ENCODE measurements at regions not wholly inside any gene's neighbourhood (a gene's known extent, or its start where the extent isn't known, plus 50 kb on each side); places are given as distances from the start of the nearest gene placed in this dataset.

DNA sequence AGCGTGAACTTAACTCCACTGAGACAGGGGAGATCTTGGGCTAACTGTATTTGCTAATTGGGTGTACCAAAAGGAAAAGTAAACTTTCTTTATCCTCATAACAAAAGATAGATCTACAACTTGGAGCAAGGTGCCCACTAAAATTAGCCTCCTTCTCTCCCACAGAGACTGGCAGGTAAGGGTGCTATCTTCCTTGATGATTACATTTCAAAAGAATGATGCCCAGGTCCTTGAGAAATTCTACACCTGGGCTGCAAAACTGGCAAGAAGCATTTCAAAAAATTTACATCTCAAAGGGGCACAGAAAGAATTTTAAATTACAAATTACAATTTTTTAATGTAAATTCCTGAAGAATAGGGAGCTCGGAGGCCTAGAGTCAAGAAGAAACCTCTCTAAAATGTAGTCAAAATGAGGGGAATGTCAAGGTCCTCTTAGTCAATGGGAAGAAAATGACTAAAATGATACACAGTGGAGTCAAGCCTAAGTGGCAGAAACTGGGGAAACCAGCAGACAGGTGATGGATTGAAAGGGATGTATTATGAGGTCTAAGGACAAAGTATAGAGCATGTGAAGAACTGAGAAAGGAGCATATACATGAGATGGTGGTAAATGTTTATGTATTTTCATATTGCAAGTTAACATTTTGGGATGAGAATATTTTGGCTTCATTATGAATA lies 348.3 kb upstream of the TUSC1 start:
- no peak for ATAC-seq
- TF ChIP-seq, protein P1, sequence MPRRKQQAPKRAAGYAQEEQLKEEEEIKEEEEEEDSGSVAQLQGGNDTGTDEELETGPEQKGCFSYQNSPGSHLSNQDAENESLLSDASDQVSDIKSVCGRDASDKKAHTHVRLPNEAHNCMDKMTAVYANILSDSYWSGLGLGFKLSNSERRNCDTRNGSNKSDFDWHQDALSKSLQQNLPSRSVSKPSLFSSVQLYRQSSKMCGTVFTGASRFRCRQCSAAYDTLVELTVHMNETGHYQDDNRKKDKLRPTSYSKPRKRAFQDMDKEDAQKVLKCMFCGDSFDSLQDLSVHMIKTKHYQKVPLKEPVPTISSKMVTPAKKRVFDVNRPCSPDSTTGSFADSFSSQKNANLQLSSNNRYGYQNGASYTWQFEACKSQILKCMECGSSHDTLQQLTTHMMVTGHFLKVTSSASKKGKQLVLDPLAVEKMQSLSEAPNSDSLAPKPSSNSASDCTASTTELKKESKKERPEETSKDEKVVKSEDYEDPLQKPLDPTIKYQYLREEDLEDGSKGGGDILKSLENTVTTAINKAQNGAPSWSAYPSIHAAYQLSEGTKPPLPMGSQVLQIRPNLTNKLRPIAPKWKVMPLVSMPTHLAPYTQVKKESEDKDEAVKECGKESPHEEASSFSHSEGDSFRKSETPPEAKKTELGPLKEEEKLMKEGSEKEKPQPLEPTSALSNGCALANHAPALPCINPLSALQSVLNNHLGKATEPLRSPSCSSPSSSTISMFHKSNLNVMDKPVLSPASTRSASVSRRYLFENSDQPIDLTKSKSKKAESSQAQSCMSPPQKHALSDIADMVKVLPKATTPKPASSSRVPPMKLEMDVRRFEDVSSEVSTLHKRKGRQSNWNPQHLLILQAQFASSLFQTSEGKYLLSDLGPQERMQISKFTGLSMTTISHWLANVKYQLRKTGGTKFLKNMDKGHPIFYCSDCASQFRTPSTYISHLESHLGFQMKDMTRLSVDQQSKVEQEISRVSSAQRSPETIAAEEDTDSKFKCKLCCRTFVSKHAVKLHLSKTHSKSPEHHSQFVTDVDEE (CRISPR knock-in tag; IDR thresholded peaks at IDR 0.05), result no peak
- no peak for TF ChIP-seq GLIS3 (CRISPR knock-in tag; IDR thresholded peaks at IDR 0.05)
- no peak for TF ChIP-seq ISL1 (CRISPR knock-in tag; IDR thresholded peaks at IDR 0.05)
- TF ChIP-seq ARNTL (CRISPR knock-in tag; IDR thresholded peaks at IDR 0.05; ENCODE audit: borderline replicate concordance, low read depth), result no peak
- TF ChIP-seq SNAI2 (CRISPR knock-in tag; IDR thresholded peaks at IDR 0.05), result no peak
- TF ChIP-seq POU6F1 (CRISPR knock-in tag; IDR thresholded peaks at IDR 0.05; ENCODE audit: borderline replicate concordance, low read depth), result no peak
- no peak for TF ChIP-seq ZFP30 (CRISPR knock-in tag; IDR thresholded peaks at IDR 0.05)
- no peak for TF ChIP-seq PPARA (CRISPR knock-in tag; IDR thresholded peaks at IDR 0.05; ENCODE audit: borderline replicate concordance)
- TF ChIP-seq, protein P2, sequence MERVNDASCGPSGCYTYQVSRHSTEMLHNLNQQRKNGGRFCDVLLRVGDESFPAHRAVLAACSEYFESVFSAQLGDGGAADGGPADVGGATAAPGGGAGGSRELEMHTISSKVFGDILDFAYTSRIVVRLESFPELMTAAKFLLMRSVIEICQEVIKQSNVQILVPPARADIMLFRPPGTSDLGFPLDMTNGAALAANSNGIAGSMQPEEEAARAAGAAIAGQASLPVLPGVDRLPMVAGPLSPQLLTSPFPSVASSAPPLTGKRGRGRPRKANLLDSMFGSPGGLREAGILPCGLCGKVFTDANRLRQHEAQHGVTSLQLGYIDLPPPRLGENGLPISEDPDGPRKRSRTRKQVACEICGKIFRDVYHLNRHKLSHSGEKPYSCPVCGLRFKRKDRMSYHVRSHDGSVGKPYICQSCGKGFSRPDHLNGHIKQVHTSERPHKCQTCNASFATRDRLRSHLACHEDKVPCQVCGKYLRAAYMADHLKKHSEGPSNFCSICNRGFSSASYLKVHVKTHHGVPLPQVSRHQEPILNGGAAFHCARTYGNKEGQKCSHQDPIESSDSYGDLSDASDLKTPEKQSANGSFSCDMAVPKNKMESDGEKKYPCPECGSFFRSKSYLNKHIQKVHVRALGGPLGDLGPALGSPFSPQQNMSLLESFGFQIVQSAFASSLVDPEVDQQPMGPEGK (CRISPR knock-in tag; IDR thresholded peaks at IDR 0.05; ENCODE audit: borderline replicate concordance), result no peak
- no peak for TF ChIP-seq ZFP3 (CRISPR knock-in tag; IDR thresholded peaks at IDR 0.05)
- TF ChIP-seq, protein P3, sequence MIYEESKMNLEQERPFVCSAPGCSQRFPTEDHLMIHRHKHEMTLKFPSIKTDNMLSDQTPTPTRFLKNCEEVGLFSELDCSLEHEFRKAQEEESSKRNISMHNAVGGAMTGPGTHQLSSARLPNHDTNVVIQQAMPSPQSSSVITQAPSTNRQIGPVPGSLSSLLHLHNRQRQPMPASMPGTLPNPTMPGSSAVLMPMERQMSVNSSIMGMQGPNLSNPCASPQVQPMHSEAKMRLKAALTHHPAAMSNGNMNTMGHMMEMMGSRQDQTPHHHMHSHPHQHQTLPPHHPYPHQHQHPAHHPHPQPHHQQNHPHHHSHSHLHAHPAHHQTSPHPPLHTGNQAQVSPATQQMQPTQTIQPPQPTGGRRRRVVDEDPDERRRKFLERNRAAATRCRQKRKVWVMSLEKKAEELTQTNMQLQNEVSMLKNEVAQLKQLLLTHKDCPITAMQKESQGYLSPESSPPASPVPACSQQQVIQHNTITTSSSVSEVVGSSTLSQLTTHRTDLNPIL (CRISPR knock-in tag; IDR thresholded peaks at IDR 0.05; ENCODE audit: low read depth), result no peak

DNA sequence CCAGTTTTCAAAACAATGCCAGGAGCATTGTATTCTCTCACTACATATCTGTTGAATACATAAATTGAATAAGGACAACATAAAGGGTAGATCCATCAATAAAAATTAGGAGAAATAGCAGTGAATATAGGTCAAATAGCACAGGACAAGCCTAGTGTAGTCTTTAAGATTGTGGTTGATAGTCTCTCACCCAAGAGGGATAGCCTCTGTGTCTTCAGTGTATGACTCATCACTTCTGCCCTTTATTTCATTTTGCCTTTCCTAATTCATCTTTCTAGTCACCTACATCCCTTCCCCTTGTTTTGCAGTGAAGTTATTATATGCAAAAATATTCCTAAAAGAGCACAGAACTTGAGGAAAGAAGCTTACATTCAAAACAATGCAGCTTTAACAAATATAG lies 335.0 kb upstream of the TUSC1 start:
- ATAC-seq, result peak; percentile 85
- TF ChIP-seq POU6F1 (CRISPR knock-in tag; IDR thresholded peaks at IDR 0.05; ENCODE audit: borderline replicate concordance, low read depth) (no peak), BACH2 (CRISPR knock-in tag; IDR thresholded peaks at IDR 0.05; ENCODE audit: borderline replicate concordance) (no peak), ESRRG (CRISPR knock-in tag; IDR thresholded peaks at IDR 0.05) (no peak), ZNF70 (CRISPR knock-in tag; IDR thresholded peaks at IDR 0.05) (no peak), ZNF565 (CRISPR knock-in tag; conservative IDR thresholded peaks at IDR 0.05; ENCODE audit: low read depth) (no peak), GLIS3 (CRISPR knock-in tag; IDR thresholded peaks at IDR 0.05) (no peak), CSRNP3 (CRISPR knock-in tag; IDR thresholded peaks at IDR 0.05) (no peak), SNAI2 (CRISPR knock-in tag; IDR thresholded peaks at IDR 0.05) (no peak), CSDC2 (CRISPR knock-in tag; IDR thresholded peaks at IDR 0.05) (no peak), ARNTL (CRISPR knock-in tag; IDR thresholded peaks at IDR 0.05; ENCODE audit: borderline replicate concordance, low read depth) (no peak), RARB (CRISPR knock-in tag; IDR thresholded peaks at IDR 0.05) (no peak), ZFP30 (CRISPR knock-in tag; IDR thresholded peaks at IDR 0.05) (no peak), ZFP3 (CRISPR knock-in tag; IDR thresholded peaks at IDR 0.05) (no peak), PPARA (CRISPR knock-in tag; IDR thresholded peaks at IDR 0.05; ENCODE audit: borderline replicate concordance) (no peak), ZC3H10 (CRISPR knock-in tag; IDR thresholded peaks at IDR 0.05) (no peak)

All from SK-N-SH treated with all-trans-retinoic acid at 6 μM for 48 hours (cell line).